MV-4-11 (cell line): ENCODE measurements at regions not wholly inside any gene's neighbourhood (a gene's known extent, or its start where the extent isn't known, plus 50 kb on each side); places are given as distances from the start of the nearest gene placed in this dataset.

Source experiments
- DNase-seq: peaks from one replicate; lab custom pipeline; 2025; lab: John Stamatoyannopoulos, UW

- peak; percentile 57 for DNase-seq
Measured at GRCh38 chr4:83171436-83172039, 57.0 kb upstream of the PLAC8 start.

GRCh38 chr4:83170952-83171399, 56.4 kb upstream of the PLAC8 start:
- peak; percentile 51 for DNase-seq
